ENCODE measurements at regions not wholly inside any gene's neighbourhood (a gene's known extent, or its start where the extent isn't known, plus 50 kb on each side); places are given as distances from the start of the nearest gene placed in this dataset.

DNA sequence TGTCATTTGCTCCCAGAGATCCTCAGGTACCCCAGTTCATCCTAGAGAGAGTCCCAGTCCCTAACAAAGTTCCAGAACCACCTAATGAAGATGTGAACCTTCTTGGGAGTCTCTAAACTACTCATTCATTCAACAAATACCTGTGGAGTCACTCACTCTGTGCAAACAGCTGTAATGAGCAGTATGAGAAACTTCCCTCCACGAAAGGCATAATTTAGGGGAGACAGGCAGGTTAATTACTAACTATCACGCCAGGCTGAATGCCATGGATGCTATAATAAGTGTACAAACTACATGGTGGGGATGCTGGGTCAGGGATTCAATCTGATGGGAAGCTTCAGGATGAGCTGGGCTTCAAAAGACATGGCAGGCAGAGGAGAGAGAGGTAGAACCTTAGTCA is 70.1 kb upstream of the AFDN start:
- TF ChIP-seq, protein P1, sequence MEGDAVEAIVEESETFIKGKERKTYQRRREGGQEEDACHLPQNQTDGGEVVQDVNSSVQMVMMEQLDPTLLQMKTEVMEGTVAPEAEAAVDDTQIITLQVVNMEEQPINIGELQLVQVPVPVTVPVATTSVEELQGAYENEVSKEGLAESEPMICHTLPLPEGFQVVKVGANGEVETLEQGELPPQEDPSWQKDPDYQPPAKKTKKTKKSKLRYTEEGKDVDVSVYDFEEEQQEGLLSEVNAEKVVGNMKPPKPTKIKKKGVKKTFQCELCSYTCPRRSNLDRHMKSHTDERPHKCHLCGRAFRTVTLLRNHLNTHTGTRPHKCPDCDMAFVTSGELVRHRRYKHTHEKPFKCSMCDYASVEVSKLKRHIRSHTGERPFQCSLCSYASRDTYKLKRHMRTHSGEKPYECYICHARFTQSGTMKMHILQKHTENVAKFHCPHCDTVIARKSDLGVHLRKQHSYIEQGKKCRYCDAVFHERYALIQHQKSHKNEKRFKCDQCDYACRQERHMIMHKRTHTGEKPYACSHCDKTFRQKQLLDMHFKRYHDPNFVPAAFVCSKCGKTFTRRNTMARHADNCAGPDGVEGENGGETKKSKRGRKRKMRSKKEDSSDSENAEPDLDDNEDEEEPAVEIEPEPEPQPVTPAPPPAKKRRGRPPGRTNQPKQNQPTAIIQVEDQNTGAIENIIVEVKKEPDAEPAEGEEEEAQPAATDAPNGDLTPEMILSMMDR (conservative IDR thresholded peaks at IDR 0.05) = no peak
- TF ChIP-seq ZFX (IDR thresholded peaks at IDR 0.05) = no peak
